ENCODE measurements at regions not wholly inside any gene's neighbourhood (a gene's known extent, or its start where the extent isn't known, plus 50 kb on each side); places are given as distances from the start of the nearest gene placed in this dataset.

GRCh38 chr9:111250875-111251842 lies 78.9 kb downstream of the OR2K2 start:
- POLR2A ChIA-PET (ENCODE audit: unreplicated experiment): no interaction called here
- H3K18ac ChIP-seq (ENCODE audit: low read depth, low read length): no peak overlapping the region
- no peaks in the 10 kb centered on the region for H3K36me3 ChIP-seq (ENCODE audit: control insufficient read depth, insufficient read depth, low read length)
- H2BK120ac ChIP-seq (ENCODE audit: low read depth, low read length): no peak overlapping the region
- 86% methylated on average over 1 of the region's 8 CpGs; no CpG with 5 or more reads in 1 of the 2 experiments for WGBS, 2 experiments (ENCODE audit: extremely low coverage in 2 of 2, insufficient read length in 1 of 2)
- H2BK20ac ChIP-seq (ENCODE audit: low read depth, low read length): no peak overlapping the region
- no peaks in the 10 kb centered on the region for H3K4me1 ChIP-seq (ENCODE audit: control insufficient read depth, insufficient read depth, low read length)
- no peaks in the 10 kb centered on the region; the same call in 1 of the 2 replicates for H3K9me1 ChIP-seq (ENCODE audit: insufficient read depth, low read length)
- no peaks in the 10 kb centered on the region for H4K20me1 ChIP-seq (ENCODE audit: insufficient read depth, low read length)
- no peak overlapping the region for H3K9ac ChIP-seq (ENCODE audit: low read depth, low read length)
- ATAC-seq (ENCODE audit: low read depth) (no peak), DNase-seq (no peak)
- H3K4me2 ChIP-seq (ENCODE audit: low read depth, low read length): no peak overlapping the region
- H4K8ac ChIP-seq (ENCODE audit: low read depth in 2 of 2, low read length in 2 of 2): no peak overlapping the region
- no peak overlapping the region for H2AK5ac ChIP-seq (ENCODE audit: low read depth, low read length)
- H3K27ac ChIP-seq (ENCODE audit: insufficient read depth, low read length): no peak overlapping the region
- no peak overlapping the region for H3K14ac ChIP-seq (replicated peaks; ENCODE audit: low read depth, low read length)
- H3K4ac ChIP-seq (ENCODE audit: low read depth, low read length): no peak overlapping the region
- no peak overlapping the region for H2AK9ac ChIP-seq (replicated peaks; ENCODE audit: low read depth, low read length, poor library complexity)
- no peak overlapping the region for H4K91ac ChIP-seq (ENCODE audit: insufficient read depth, low read depth, low read length)
- intact Hi-C loops (cut with micrococcal nuclease) (no loop called here), in situ Hi-C loops (cut with MboI; ENCODE audit: low sequenced_read_pairs) (no loop called here), dilution Hi-C loops (cut with HindIII; ENCODE audit: low sequenced_read_pairs, unreplicated experiment) (no loop called here)
- H2BK15ac ChIP-seq (ENCODE audit: low read depth, low read length): no peak overlapping the region
- no peaks in the 10 kb centered on the region for H3K79me1 ChIP-seq (ENCODE audit: low read depth in 1 of 2, low read length in 2 of 2)
- BruUV-seq (replicated peaks): no TSS peak
- H4K5ac ChIP-seq (ENCODE audit: low read depth, low read length): no peak overlapping the region
- no peaks in the 10 kb centered on the region for H3K9me3 ChIP-seq (ENCODE audit: control insufficient read depth, insufficient read depth, low read length)
- CTCF ChIA-PET: no interaction called here
- no peak overlapping the region for H3K56ac ChIP-seq (ENCODE audit: extremely low read depth, insufficient read depth, low read length)
- no peak overlapping the region for H3K23ac ChIP-seq (ENCODE audit: low read depth, low read length)
- H3K27me3 ChIP-seq (ENCODE audit: control insufficient read depth, insufficient read depth, low read length): no peaks in the 10 kb centered on the region
- no peak overlapping the region for H2AFZ ChIP-seq (replicated peaks; ENCODE audit: low read length, poor library complexity)
- H3K4me3 ChIP-seq (ENCODE audit: insufficient read depth, low read depth, low read length): no peak overlapping the region
- no peak overlapping the region for H2BK5ac ChIP-seq (ENCODE audit: low read depth, low read length, poor library complexity, severe bottlenecking)
- TF ChIP-seq MXI1 (IDR thresholded peaks at IDR 0.05; ENCODE audit: borderline replicate concordance, low read depth, low read length) (no peak), CEBPB (IDR thresholded peaks at IDR 0.05; ENCODE audit: low read depth, low read length) (no peak), RFX5 (IDR thresholded peaks at IDR 0.05; ENCODE audit: low read depth, low read length) (no peak), USF2 (IDR thresholded peaks at IDR 0.05; ENCODE audit: low read depth, low read length) (no peak), MAFK (IDR thresholded peaks at IDR 0.05; ENCODE audit: low read depth, low read length) (no peak), FOS (IDR thresholded peaks at IDR 0.05; ENCODE audit: low read depth, low read length) (no peak), SMC3 (IDR thresholded peaks at IDR 0.05; ENCODE audit: low read depth, low read length) (no peak), CHD1 (IDR thresholded peaks at IDR 0.05; ENCODE audit: low read depth, low read length) (no peak), CTCF (conservative IDR thresholded peaks at IDR 0.05; ENCODE audit: low read depth, low read length) (no peak), POLR2A (IDR thresholded peaks at IDR 0.05; ENCODE audit: low read depth, low read length) (no peak), ELK1 (IDR thresholded peaks at IDR 0.05; ENCODE audit: borderline replicate concordance, low read depth, low read length) (no peak), NFE2L2 (IDR thresholded peaks at IDR 0.05; ENCODE audit: low read depth, low read length) (no peak), RAD21 (IDR thresholded peaks at IDR 0.05; ENCODE audit: low read length) (no peak), MAZ (IDR thresholded peaks at IDR 0.05; ENCODE audit: borderline replicate concordance, low read depth, low read length) (no peak), RCOR1 (IDR thresholded peaks at IDR 0.05; ENCODE audit: insufficient replicate concordance, low read length) (no peak)

Data from IMR-90 (cell line).